GM18499 (cell line): ENCODE measurements at regions not wholly inside any gene's neighbourhood (a gene's known extent, or its start where the extent isn't known, plus 50 kb on each side); places are given as distances from the start of the nearest gene placed in this dataset.

ENCODE experiments used
- ATAC-seq: cut with Tn5 transposase; IDR thresholded peaks from one replicate; pipeline ENCODE4 v1.9.1; 2021; ENCODE audit warnings: moderate number of reproducible peaks; ENCODE audit not compliant: insufficient read depth, unreplicated experiment

DNA sequence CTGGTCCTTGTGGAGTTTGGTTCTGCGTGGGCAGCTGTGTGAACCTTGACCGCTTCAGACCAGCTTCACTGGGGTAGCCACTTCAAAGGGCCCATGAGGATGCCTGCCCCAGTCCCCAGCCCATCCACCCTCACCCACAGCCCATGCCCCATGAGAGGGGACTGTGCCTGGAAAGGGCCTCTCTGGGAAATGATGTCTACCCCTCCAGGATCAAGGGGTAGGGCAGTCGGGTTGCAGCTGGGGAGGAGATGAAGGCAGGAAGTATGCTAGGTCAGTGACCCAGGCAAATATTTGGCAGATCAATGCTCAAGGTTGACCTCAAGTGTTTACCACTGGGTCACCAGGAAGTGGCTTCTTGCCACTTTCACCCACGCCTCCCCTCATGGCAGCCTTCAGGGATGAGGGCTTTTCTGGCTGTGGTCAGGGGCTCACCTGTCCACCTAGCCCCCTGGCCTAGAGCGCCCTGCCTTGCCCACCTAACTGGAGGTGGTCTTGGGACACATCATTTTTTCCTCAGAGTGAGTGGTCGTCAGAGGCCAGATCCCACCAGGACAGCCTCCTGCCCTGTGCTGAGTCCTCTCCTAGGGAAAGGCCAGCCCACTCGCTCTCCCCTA is 109.5 kb downstream of the SNX5 start:
- ATAC-seq: no peak

- ATAC-seq: no peak
Observed at GRCh38 chr20:17858450-17859001, 110.1 kb downstream of the SNX5 start.

DNA sequence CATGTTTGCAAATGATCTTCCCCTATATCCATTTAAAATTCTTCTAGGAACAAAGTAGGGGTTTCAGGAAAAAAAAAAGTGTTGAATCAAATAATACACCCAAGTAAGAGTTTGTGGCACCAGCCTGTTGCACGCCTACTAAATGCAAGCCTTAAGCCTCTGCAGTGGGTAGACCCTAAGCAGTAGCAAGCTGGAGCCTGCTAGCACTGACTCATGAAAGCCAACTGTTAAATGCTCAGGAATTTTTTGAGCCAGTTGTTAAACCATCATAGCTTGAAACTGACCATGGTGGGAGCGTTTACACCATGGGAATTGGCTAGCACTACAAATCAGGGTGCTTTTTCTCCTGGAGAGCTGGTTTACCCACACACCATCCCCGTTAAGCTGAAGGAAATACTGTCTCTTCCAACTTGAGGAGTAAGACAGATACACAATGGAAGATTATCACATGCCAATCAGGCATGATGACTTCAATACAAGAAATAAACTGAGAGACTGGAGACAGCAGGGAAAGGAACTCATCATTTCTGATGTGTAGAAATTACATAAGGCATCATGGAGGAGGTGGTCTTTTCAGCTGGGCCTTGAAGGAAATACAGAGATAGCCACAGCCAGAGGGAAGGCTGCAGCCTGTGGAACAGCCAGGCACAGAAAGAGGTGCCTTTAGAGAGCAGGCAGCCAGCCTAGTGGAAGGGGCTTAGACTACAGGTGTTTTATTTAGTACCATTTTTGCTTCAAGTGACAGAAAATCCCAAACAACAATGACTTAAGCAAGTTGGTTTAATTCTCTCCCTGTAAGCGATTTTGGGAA is 110.8 kb downstream of the SNX5 start:
- no peak for ATAC-seq

- ATAC-seq: no peak
Observed at GRCh38 chr20:17856837-17857605, 111.6 kb downstream of the SNX5 start.

GRCh38 chr20:17856024-17856564 is 112.5 kb downstream of the SNX5 start:
- peak; percentile 68 for ATAC-seq

DNA sequence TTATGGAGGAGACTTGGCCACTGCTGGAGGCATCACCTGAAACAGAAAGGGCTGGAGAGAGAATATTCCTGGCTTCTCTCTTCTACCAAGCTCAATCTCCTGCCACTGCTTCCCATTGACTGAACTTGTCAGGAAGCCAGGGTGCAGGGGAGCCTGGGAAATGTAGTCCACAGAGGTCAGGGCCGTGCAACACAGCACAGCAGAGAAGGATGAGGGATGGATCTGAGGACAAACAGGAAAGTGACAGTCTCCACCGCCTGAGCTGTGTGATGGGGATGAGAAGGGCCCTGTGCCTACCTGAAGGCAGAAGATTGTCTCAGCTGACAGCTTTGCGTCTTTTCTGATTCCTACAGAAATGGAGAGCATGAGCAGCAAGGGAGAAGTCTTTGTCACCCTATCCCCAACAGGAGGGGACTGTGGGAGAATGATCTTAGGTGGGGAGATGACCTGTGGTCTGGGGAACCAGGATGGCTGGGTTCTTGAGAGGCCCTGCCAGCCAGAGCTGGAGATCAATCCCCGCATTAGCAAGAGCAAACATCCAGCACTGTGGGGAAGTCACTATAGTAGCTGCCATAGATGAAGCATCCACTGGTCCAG is 114.2 kb downstream of the SNX5 start:
- no peak for ATAC-seq

GRCh38 chr20:17852323-17852722 is 116.3 kb downstream of the SNX5 start:
- no peak for ATAC-seq

GRCh38 chr20:17850684-17851026 is 117.9 kb downstream of the SNX5 start:
- ATAC-seq: no peak

DNA sequence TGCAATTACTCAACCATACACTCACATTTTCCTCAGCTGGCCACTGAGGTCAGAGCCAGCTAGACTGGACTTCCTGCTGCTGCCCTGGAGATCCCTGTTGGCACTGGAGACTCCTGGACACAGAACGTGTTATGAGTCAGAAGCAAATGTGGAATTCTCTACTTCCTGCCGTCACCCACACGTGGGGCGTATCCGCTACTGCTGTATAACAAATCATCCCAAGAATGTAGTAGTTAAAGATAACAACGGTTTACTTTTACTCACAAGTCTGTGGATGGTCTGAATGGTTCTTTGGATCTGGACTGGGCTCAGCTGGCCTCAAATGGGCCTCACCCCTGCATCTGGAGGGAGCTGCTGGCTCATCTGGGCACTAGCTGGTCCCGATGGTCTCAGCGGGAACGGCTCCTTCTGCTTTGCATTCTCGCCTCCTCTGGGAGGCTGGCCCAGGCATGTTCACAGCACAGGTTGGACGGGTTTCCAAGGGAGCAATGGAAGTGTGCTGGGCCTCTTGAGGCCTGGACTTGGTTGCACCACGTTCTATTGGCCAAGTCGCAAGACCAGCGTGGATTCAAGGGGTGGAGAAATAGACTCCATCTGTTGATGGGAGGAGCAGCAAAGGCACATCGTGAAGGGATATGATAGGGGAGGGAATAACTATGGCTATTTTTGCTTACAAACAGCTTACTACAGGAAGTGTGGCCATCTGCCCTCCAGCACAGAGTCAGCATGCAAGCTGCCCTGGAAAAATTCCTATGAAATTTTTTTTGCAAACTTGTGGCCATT is 118.5 kb downstream of the SNX5 start:
- no peak for ATAC-seq

DNA sequence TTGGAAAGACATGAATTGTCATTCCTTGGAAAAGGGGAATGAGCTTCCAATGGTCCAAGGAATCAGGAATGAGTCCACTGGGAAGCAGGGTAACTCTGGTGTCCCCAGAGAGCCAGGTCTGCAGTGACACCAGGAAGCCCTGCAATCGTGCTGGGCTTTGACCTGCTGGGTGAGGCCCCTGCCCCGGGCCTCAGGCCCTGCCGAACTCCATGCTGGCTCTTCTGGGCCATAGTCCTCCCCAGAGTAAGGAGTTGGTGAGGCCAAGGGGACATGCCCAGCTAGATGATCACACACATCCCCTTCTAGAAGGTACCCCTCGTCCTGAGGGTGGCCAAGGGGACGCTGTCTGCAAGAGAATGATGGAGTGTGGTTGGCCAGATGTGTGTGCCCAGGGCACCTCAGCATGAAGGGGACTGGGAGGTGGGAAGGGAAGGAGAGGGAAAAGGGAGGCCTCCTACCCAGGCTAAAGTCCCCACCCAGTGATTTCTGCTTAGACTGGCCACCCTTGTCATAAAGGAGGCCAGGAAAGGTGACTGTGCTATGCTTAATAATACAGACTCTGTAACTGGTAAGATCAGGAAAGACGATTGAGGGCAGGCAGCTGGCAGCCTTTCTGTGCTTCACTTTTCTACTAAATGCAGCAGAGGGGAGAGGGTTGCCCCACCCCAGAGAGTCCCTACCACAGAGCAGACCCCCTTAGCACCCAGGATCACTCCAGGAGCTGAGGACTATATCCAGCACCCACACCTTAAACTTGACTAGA is 119.3 kb downstream of the SNX5 start:
- no peak for ATAC-seq

GRCh38 chr20:17848249-17849048 is 120.1 kb downstream of the SNX5 start:
- ATAC-seq: no peak

- no peak for ATAC-seq
Observed at GRCh38 chr20:17845701-17846475, 122.7 kb downstream of the SNX5 start.

- no peak for ATAC-seq
Observed at GRCh38 chr20:17844549-17845298, 123.9 kb downstream of the SNX5 start.

GRCh38 chr20:17844133-17844429 is 124.5 kb downstream of the SNX5 start:
- no peak for ATAC-seq

GRCh38 chr20:17843246-17844132 is 125.1 kb downstream of the SNX5 start:
- no peak for ATAC-seq

- ATAC-seq: no peak
Observed at GRCh38 chr20:17841751-17842215, 126.8 kb downstream of the SNX5 start.
